CD4-positive, alpha-beta T cell (primary cell): ENCODE measurements at regions not wholly inside any gene's neighbourhood (a gene's known extent, or its start where the extent isn't known, plus 50 kb on each side); places are given as distances from the start of the nearest gene placed in this dataset.

Experiments
- ATAC-seq: fragments of 200-7000 bp; cut with Tn5 transposase; one replicate; pipeline ENCODE4 v1.10.0; 2022; ENCODE audit warnings: mild to moderate bottlenecking; ENCODE audit not compliant: poor library complexity
- CTCF ChIA-PET: fragments of 350-600 bp; sonication (Branson Sonifier 250); formaldehyde crosslinking; loops from one replicate; lab custom pipeline; 2021; ENCODE audit warnings: antibody characterized with exemption, inconsistent platforms; lab: Charles Lee
- POLR2A ChIA-PET: fragments of 350-600 bp; sonication (Branson Sonifier 250); formaldehyde crosslinking; loops from one replicate; lab custom pipeline; 2021; ENCODE audit warnings: antibody characterized with exemption, inconsistent platforms; lab: Charles Lee
- DNase-seq, 14 experiments: peaks; one replicate each; pipeline ENCODE4 v3.0.0-alpha.2; 2013 to 2020; ENCODE audit warnings: mixed read lengths in 2 of 14
- H3K27ac ChIP-seq, 2 donors: one replicate each; pipeline versions ENCODE4 v1.5.1 to v1.7.0; 2013; ENCODE audit warnings: low read length in 2 of 2, low read depth in 1 of 2, mild to moderate bottlenecking in 1 of 2
- H3K27me3 ChIP-seq, 2 experiments: 1 replicate in 1 of 2; 2 replicates in 1 of 2; pipeline versions ENCODE4 v1.6.1 to v1.7.0; 2013; ENCODE audit warnings: low read length in 2 of 2, control low read depth in 1 of 2, mild to moderate bottlenecking in 1 of 2, moderate library complexity in 1 of 2; ENCODE audit not compliant: insufficient read depth in 2 of 2, control insufficient read depth in 1 of 2
- H3K36me3 ChIP-seq: one replicate; pipeline ENCODE4 v1.6.1; 2013; ENCODE audit warnings: low read length, control low read depth; ENCODE audit not compliant: insufficient read depth
- H3K4me1 ChIP-seq: one replicate; pipeline ENCODE4 v1.6.1; 2013; ENCODE audit warnings: low read length, control low read depth; ENCODE audit not compliant: insufficient read depth
- H3K4me3 ChIP-seq: one replicate; pipeline ENCODE4 v1.5.1; 2013; ENCODE audit warnings: mild to moderate bottlenecking, low read length, moderate library complexity
- H3K9me3 ChIP-seq, 2 experiments: 1 replicate in 1 of 2; 2 replicates in 1 of 2; pipeline versions ENCODE4 v1.6.1 to v1.7.0; 2013; ENCODE audit warnings: low read length in 2 of 2, mild to moderate bottlenecking in 2 of 2, control low read depth in 1 of 2, moderate library complexity in 1 of 2; ENCODE audit not compliant: control insufficient read depth in 1 of 2, insufficient read depth in 1 of 2
- H3K27ac Mint-ChIP-seq: one replicate; pipeline ENCODE4 v1.8.0; 2020; ENCODE audit warnings: mixed read lengths
- H3K27me3 Mint-ChIP-seq: one replicate; pipeline ENCODE4 v1.8.0; 2021; ENCODE audit warnings: mixed read lengths
- H3K36me3 Mint-ChIP-seq: one replicate; pipeline ENCODE4 v1.8.0; 2021; ENCODE audit warnings: low read depth, mixed read lengths
- H3K4me1 Mint-ChIP-seq: one replicate; pipeline ENCODE4 v1.8.0; 2021; ENCODE audit warnings: low read depth, mixed read lengths
- H3K4me3 Mint-ChIP-seq: one replicate; pipeline ENCODE4 v1.8.0; 2020; ENCODE audit warnings: mild to moderate bottlenecking, mixed read lengths
- H3K9me3 Mint-ChIP-seq: one replicate; pipeline ENCODE4 v1.8.0; 2020; ENCODE audit warnings: mixed read lengths
- intact Hi-C, 2 experiments: fragments of 100-400 bp; cut with DNase I in 1 of 2; cut with micrococcal nuclease in 1 of 2; formaldehyde crosslinking; loops; one replicate each; pipeline versions ENCODE4 v1.15.1 to v1.9.0; 2023 to 2025; cut with DNase I, micrococcal nuclease
- TF ChIP-seq, protein P1 (sequence below): fragments of 200-600 bp; IDR thresholded peaks from one replicate; pipeline ENCODE4 v1.8.0; 2022; ENCODE audit warnings: antibody characterized with exemption, mild to moderate bottlenecking

GRCh38 chr5:100464418-100464817 is 70.8 kb upstream of the FAM174A start:
- CTCF ChIA-PET = no interaction called here
- ATAC-seq = no peak
- no peaks in the 10 kb centered on the region for H3K9me3 Mint-ChIP-seq
- H3K36me3 Mint-ChIP-seq = no peaks in the 10 kb centered on the region
- Histone ChIP-seq H3K27me3 (peaks cover 0 to 3% of the 10 kb centered on the region in 2 experiments), H3K36me3 (no peaks in the 10 kb centered on the region), H3K4me3 (no peak overlapping the region), H3K9me3 (peaks cover 0 to 5% of the 10 kb centered on the region in 2 experiments), H3K4me1 (no peaks in the 10 kb centered on the region), H3K27ac (no peak overlapping the region)
- POLR2A ChIA-PET = no interaction called here
- H3K27me3 Mint-ChIP-seq = no peaks in the 10 kb centered on the region
- no peak overlapping the region for H3K4me3 Mint-ChIP-seq
- TF ChIP-seq, protein P1, sequence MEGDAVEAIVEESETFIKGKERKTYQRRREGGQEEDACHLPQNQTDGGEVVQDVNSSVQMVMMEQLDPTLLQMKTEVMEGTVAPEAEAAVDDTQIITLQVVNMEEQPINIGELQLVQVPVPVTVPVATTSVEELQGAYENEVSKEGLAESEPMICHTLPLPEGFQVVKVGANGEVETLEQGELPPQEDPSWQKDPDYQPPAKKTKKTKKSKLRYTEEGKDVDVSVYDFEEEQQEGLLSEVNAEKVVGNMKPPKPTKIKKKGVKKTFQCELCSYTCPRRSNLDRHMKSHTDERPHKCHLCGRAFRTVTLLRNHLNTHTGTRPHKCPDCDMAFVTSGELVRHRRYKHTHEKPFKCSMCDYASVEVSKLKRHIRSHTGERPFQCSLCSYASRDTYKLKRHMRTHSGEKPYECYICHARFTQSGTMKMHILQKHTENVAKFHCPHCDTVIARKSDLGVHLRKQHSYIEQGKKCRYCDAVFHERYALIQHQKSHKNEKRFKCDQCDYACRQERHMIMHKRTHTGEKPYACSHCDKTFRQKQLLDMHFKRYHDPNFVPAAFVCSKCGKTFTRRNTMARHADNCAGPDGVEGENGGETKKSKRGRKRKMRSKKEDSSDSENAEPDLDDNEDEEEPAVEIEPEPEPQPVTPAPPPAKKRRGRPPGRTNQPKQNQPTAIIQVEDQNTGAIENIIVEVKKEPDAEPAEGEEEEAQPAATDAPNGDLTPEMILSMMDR = no peak
- intact Hi-C loops = no loop called here
- no peak overlapping the region for H3K27ac Mint-ChIP-seq
- no peak for DNase-seq
- no peaks in the 10 kb centered on the region for H3K4me1 Mint-ChIP-seq

DNA sequence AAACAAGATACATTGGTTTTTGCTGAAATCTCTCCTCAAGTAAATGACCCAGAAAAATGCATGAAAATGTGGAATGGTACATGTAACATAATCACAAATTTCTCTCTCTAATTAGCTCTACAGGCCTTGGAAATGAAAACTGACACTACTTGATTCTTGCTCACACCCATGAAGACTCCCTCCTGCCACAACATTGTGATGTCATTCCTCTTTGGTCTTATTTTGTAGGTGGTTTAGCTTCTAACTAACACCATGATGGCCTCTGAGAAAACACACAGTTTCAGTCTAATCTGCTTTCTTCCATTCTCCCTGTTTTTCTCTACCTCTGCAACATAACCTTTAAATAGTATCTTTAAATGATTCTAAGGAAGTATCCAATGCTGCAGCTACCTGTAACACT is 78.6 kb upstream of the FAM174A start:
- no peak overlapping the region for H3K27ac Mint-ChIP-seq
- H3K4me1 Mint-ChIP-seq = no peaks in the 10 kb centered on the region
- ATAC-seq (no peak), DNase-seq (no peak)
- TF ChIP-seq, protein P1 = no peak
- H3K9me3 ChIP-seq = no peaks in the 10 kb centered on the region
- no peak overlapping the region for H3K27ac ChIP-seq
- H3K36me3 Mint-ChIP-seq = no peaks in the 10 kb centered on the region
- no peaks in the 10 kb centered on the region for H3K9me3 Mint-ChIP-seq
- intact Hi-C loops = no loop called here
- H3K4me3 ChIP-seq = no peak overlapping the region
- ChIA-PET POLR2A (no interaction called here), CTCF (no interaction called here)
- H3K4me3 Mint-ChIP-seq = no peak overlapping the region
- no peaks in the 10 kb centered on the region for H3K27me3 ChIP-seq
- H3K27me3 Mint-ChIP-seq = no peaks in the 10 kb centered on the region
- H3K36me3 ChIP-seq = no peaks in the 10 kb centered on the region
- no peaks in the 10 kb centered on the region for H3K4me1 ChIP-seq

- DNase-seq = no peak
- CTCF ChIA-PET = no interaction called here
- ATAC-seq = no peak
- Mint-ChIP-seq H3K4me3 (no peak overlapping the region), H3K9me3 (no peaks in the 10 kb centered on the region), H3K36me3 (no peaks in the 10 kb centered on the region), H3K27ac (no peak overlapping the region), H3K27me3 (no peaks in the 10 kb centered on the region), H3K4me1 (no peaks in the 10 kb centered on the region)
- Histone ChIP-seq H3K9me3 (no peaks in the 10 kb centered on the region), H3K27ac (no peak overlapping the region), H3K36me3 (no peaks in the 10 kb centered on the region), H3K27me3 (no peaks in the 10 kb centered on the region), H3K4me1 (no peaks in the 10 kb centered on the region), H3K4me3 (no peak overlapping the region)
- intact Hi-C loops = no loop called here
- TF ChIP-seq, protein P1 = no peak
- POLR2A ChIA-PET = no interaction called here
Measured at GRCh38 chr5:100452126-100452525, 83.0 kb upstream of the FAM174A start.
